ENCODE measurements at regions not wholly inside any gene's neighbourhood (a gene's known extent, or its start where the extent isn't known, plus 50 kb on each side); places are given as distances from the start of the nearest gene placed in this dataset.
"Not testable (repeated sequence)": the region's sequence is repeated elsewhere in the genome, so short reads cannot be mapped to it uniquely, and the experiment has no call there.

GRCh38 chr2:8332646-8333045 lies 349.2 kb upstream of the ID2 start:
- TF ChIP-seq SP1 (IDR thresholded peaks at IDR 0.05) (no peak), EGR1 (IDR thresholded peaks at IDR 0.05; ENCODE audit: low read depth in 2 of 2) (no peak), JUND (IDR thresholded peaks at IDR 0.05) (no peak), FOXA1 (IDR thresholded peaks at IDR 0.05) (no peak), NR2F2 (IDR thresholded peaks at IDR 0.05) (no peak)
- Histone ChIP-seq H3K36me3 (ENCODE audit: control insufficient read depth in 4 of 4, insufficient read depth in 3 of 4, low read depth in 1 of 4, low read length in 3 of 4) (no peaks in the 10 kb centered on the region), H3K4me1 (ENCODE audit: control insufficient read depth in 4 of 4, insufficient read depth in 4 of 4, low read length in 3 of 4) (peaks cover 10 to 30% (median 12%) of the 10 kb centered on the region in 4 donors), H3K27ac (ENCODE audit: low read depth in 1 of 2, low read length in 2 of 2) (no peak overlapping the region), H3K9ac (ENCODE audit: low read depth in 1 of 2, low read length in 2 of 2) (no peak overlapping the region), H3K4me3 (ENCODE audit: low read depth in 1 of 3, low read length in 3 of 3) (no peak overlapping the region), H3K9me3 (ENCODE audit: control insufficient read depth in 4 of 4, low read length in 3 of 4) (no peaks in the 10 kb centered on the region), H3K27me3 (ENCODE audit: control insufficient read depth in 4 of 4, insufficient read depth in 4 of 4, low read length in 3 of 4) (no peaks in the 10 kb centered on the region)
- 93% methylated on average over 9 of the region's 9 CpGs for WGBS
- DNase-seq (ENCODE audit: low spot score) = no peak

DNA sequence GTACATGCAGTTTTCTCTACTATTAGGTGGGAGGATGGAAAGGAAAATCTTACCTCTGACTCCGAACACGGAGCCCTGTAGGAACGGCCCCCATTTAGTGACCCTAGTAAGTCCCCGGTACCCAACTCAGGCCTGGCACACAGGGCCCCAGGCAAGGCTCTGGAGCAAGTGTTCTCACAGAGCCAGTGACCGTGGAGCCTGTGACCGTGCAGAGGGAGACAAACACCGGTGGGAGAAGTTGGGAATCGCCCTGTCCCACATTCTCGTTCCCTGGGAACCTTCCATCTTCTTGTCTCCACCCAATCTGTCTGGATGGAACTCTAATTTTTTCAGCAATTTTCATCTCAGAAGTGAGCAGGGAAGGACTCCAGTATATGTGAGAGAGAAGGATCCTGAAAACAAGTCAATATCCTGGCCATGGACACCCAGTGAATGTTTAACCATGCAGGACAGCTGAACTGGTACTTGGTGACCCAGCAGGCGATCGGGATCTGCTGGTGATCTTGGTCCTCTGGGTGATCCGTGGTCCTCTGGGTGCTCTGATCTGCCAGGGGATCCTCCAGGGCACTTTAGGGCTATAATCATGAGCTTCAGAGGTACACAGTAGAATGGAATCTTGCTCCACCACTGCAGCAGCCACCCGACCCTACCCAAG lies 348.6 kb upstream of the ID2 start:
- Histone ChIP-seq H3K4me3 (ENCODE audit: low read depth in 1 of 3, low read length in 3 of 3) (no peak overlapping the region), H3K36me3 (ENCODE audit: control insufficient read depth in 4 of 4, insufficient read depth in 3 of 4, low read depth in 1 of 4, low read length in 3 of 4) (no peaks in the 10 kb centered on the region), H3K9ac (ENCODE audit: low read depth in 1 of 2, low read length in 2 of 2) (no peak overlapping the region), H3K4me1 (ENCODE audit: control insufficient read depth in 4 of 4, insufficient read depth in 4 of 4, low read length in 3 of 4) (peaks cover 10 to 30% (median 12%) of the 10 kb centered on the region in 4 donors), H3K27ac (ENCODE audit: low read depth in 1 of 2, low read length in 2 of 2) (peak overlapping the region in 1 of 2 donors; percentile 46), H3K9me3 (ENCODE audit: control insufficient read depth in 4 of 4, low read length in 3 of 4) (no peaks in the 10 kb centered on the region), H3K27me3 (ENCODE audit: control insufficient read depth in 4 of 4, insufficient read depth in 4 of 4, low read length in 3 of 4) (no peaks in the 10 kb centered on the region)
- WGBS = 76% methylated on average over 13 of the region's 13 CpGs
- DNase-seq (ENCODE audit: low spot score) = no peak
- TF ChIP-seq CTCF (IDR thresholded peaks at IDR 0.05; ENCODE audit: low read depth, low read length, missing input control) = no peak
- no peak for TF ChIP-seq GABPA (IDR thresholded peaks at IDR 0.05 in 1 of 2, conservative IDR thresholded peaks at IDR 0.05 in 1 of 2)
- TF ChIP-seq HNF4A (conservative IDR thresholded peaks at IDR 0.05) = peak in 1 of 2 donors; percentile 30
- TF ChIP-seq TAF1 (conservative IDR thresholded peaks at IDR 0.05) = no peak
- TF ChIP-seq YY1 (IDR thresholded peaks at IDR 0.05) = peak; percentile 60
- peak in 1 of 2 donors; percentile 41 for TF ChIP-seq RXRA (IDR thresholded peaks at IDR 0.05)
- no peak for TF ChIP-seq FOXA1 (IDR thresholded peaks at IDR 0.05)
- peak in 1 of 2 donors; percentile 48 for TF ChIP-seq RAD21 (IDR thresholded peaks at IDR 0.05)
- TF ChIP-seq, protein P1, sequence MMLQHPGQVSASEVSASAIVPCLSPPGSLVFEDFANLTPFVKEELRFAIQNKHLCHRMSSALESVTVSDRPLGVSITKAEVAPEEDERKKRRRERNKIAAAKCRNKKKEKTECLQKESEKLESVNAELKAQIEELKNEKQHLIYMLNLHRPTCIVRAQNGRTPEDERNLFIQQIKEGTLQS (IDR thresholded peaks at IDR 0.05) = no peak

GRCh38 chr2:8333832-8334187 lies 348.0 kb upstream of the ID2 start:
- not testable (repeated sequence) for H3K27me3 ChIP-seq (ENCODE audit: control insufficient read depth in 4 of 4, insufficient read depth in 4 of 4, low read length in 3 of 4); H3K4me3 ChIP-seq (ENCODE audit: low read depth in 1 of 3, low read length in 3 of 3); H3K36me3 ChIP-seq (ENCODE audit: control insufficient read depth in 4 of 4, insufficient read depth in 3 of 4, low read depth in 1 of 4, low read length in 3 of 4); DNase-seq (ENCODE audit: low spot score); H3K9me3 ChIP-seq (ENCODE audit: control insufficient read depth in 4 of 4, low read length in 3 of 4); H3K9ac ChIP-seq (ENCODE audit: low read depth in 1 of 2, low read length in 2 of 2)
- Histone ChIP-seq H3K4me1 (ENCODE audit: control insufficient read depth in 4 of 4, insufficient read depth in 4 of 4, low read length in 3 of 4) (peaks cover 10 to 26% (median 12%) of the 10 kb centered on the region in 4 donors), H3K27ac (ENCODE audit: low read depth in 1 of 2, low read length in 2 of 2) (peak overlapping the region in 1 of 2 donors; percentile 46)
- 77% methylated on average over 5 of the region's 5 CpGs for WGBS
